Hepatocyte (in vitro differentiated cells): ENCODE measurements at regions not wholly inside any gene's neighbourhood (a gene's known extent, or its start where the extent isn't known, plus 50 kb on each side); places are given as distances from the start of the nearest gene placed in this dataset.

Experiments used
- DNase-seq: peaks from one replicate; pipeline ENCODE4 v3.0.0-alpha.2; 2016; ENCODE audit warnings: low spot score
- H2AFZ ChIP-seq: fragments of 200-600 bp; sonication (generic); 2 replicates; pipeline ENCODE4 v1.6.0; 2016; ENCODE audit warnings: antibody characterized with exemption, mild to moderate bottlenecking
- H3K27ac ChIP-seq: fragments of 200-600 bp; sonication (generic); 2 replicates; pipeline ENCODE4 v1.5.1; 2016; ENCODE audit warnings: mild to moderate bottlenecking
- H3K27me3 ChIP-seq: fragments of 200-600 bp; sonication (generic); 2 replicates; pipeline ENCODE4 v1.6.1; 2016
- H3K36me3 ChIP-seq: fragments of 200-600 bp; sonication (generic); replicated peaks from 2 replicates; pipeline ENCODE4 v1.5.1; 2016; ENCODE audit warnings: low read depth; ENCODE audit not compliant: insufficient read depth
- H3K4me1 ChIP-seq: fragments of 200-600 bp; sonication (generic); 2 replicates; pipeline ENCODE4 v1.5.1; 2016; ENCODE audit warnings: mild to moderate bottlenecking, moderate library complexity; ENCODE audit not compliant: insufficient read depth
- H3K4me2 ChIP-seq: fragments of 200-600 bp; sonication (generic); 2 replicates; pipeline ENCODE4 v1.6.0; 2016
- H3K4me3 ChIP-seq: fragments of 200-600 bp; sonication (generic); 2 replicates; pipeline ENCODE4 v1.5.1; 2016; ENCODE audit warnings: mild to moderate bottlenecking
- H3K79me2 ChIP-seq: fragments of 200-600 bp; sonication (generic); 2 replicates; pipeline ENCODE4 v1.6.0; 2017; ENCODE audit warnings: mild to moderate bottlenecking
- H3K9me2 ChIP-seq: fragments of 200-600 bp; sonication (generic); replicated peaks from 2 replicates; pipeline ENCODE4 v1.6.0; 2017; ENCODE audit warnings: mild to moderate bottlenecking; ENCODE audit not compliant: insufficient read depth
- H3K9me3 ChIP-seq: fragments of 200-600 bp; sonication (generic); 2 replicates; pipeline ENCODE4 v1.5.1; 2016; ENCODE audit warnings: low read depth, mild to moderate bottlenecking
- H4K20me1 ChIP-seq: fragments of 200-600 bp; sonication (generic); 2 replicates; pipeline ENCODE4 v1.6.0; 2016; ENCODE audit warnings: mild to moderate bottlenecking; ENCODE audit not compliant: insufficient read depth, poor library complexity, severe bottlenecking
- CTCF ChIP-seq: fragments of 200-600 bp; sonication (generic); IDR thresholded peaks from 2 replicates; pipeline ENCODE4 v1.5.1; 2016; ENCODE audit warnings: antibody characterized with exemption, mild to moderate bottlenecking; ENCODE audit not compliant: poor library complexity
- EZH2 ChIP-seq: fragments of 200-600 bp; sonication (generic); IDR thresholded peaks from 2 replicates; pipeline ENCODE4 v1.6.1; 2016; ENCODE audit warnings: antibody characterized with exemption, mild to moderate bottlenecking, borderline replicate concordance
- EZH2phosphoT487 ChIP-seq: fragments of 200-600 bp; sonication (generic); IDR thresholded peaks from one replicate; pipeline ENCODE4 v1.6.1; 2018; ENCODE audit warnings: antibody characterized with exemption, mild to moderate bottlenecking, low read depth, moderate library complexity; ENCODE audit not compliant: unreplicated experiment, severe bottlenecking
- WGBS: methylation state at CpG from one replicate; pipeline ENCODE4 v1.1.6; 2016; ENCODE audit warnings: low lambda C conversion rate; ENCODE audit errors: missing lambda C conversion rate; 5-methylcytosine and 5-hydroxymethylcytosine counted together

- 63% methylated on average over 4 of the region's 4 CpGs for WGBS
- no peak for TF ChIP-seq EZH2
- no peak for TF ChIP-seq CTCF
- TF ChIP-seq EZH2phosphoT487, result no peak
- Histone ChIP-seq H3K27me3 (no peaks in the 10 kb centered on the region), H3K9me3 (no peaks in the 10 kb centered on the region), H4K20me1 (no peaks in the 10 kb centered on the region), H3K9me2 (no peaks in the 10 kb centered on the region), H3K4me1 (no peaks in the 10 kb centered on the region), H3K4me2 (no peak overlapping the region), H3K27ac (no peak overlapping the region), H3K36me3 (no peaks in the 10 kb centered on the region), H3K79me2 (no peaks in the 10 kb centered on the region), H2AFZ (no peak overlapping the region), H3K4me3 (no peak overlapping the region)
- no peak for DNase-seq
Observed at GRCh38 chrX:95218976-95219375, 1465.7 kb upstream of the DIAPH2 start.

- Histone ChIP-seq H3K4me2 (no peak overlapping the region), H2AFZ (no peak overlapping the region), H3K9me2 (no peaks in the 10 kb centered on the region), H3K27me3 (no peaks in the 10 kb centered on the region), H4K20me1 (no peaks in the 10 kb centered on the region), H3K27ac (no peak overlapping the region), H3K79me2 (no peaks in the 10 kb centered on the region), H3K9me3 (no peaks in the 10 kb centered on the region), H3K36me3 (no peaks in the 10 kb centered on the region), H3K4me1 (no peaks in the 10 kb centered on the region), H3K4me3 (no peak overlapping the region)
- no peak for DNase-seq
- WGBS, result 94% methylated on average over 2 of the region's 2 CpGs
- TF ChIP-seq EZH2phosphoT487, result no peak
- no peak for TF ChIP-seq CTCF
- no peak for TF ChIP-seq EZH2
Observed at GRCh38 chrX:95248386-95248785, 1436.3 kb upstream of the DIAPH2 start.

GRCh38 chrX:95290455-95290854, 1394.2 kb upstream of the DIAPH2 start:
- no peaks in the 10 kb centered on the region for H3K9me3 ChIP-seq
- H3K36me3 ChIP-seq, result no peaks in the 10 kb centered on the region
- DNase-seq, result peak; percentile 5
- 59% methylated on average over 3 of the region's 3 CpGs for WGBS
- no peaks in the 10 kb centered on the region for H3K79me2 ChIP-seq
- H3K9me2 ChIP-seq, result no peaks in the 10 kb centered on the region
- H3K27me3 ChIP-seq, result no peaks in the 10 kb centered on the region
- H3K27ac ChIP-seq, result no peak overlapping the region
- H2AFZ ChIP-seq, result no peak overlapping the region
- no peak overlapping the region for H3K4me2 ChIP-seq
- H4K20me1 ChIP-seq, result no peaks in the 10 kb centered on the region
- no peak overlapping the region for H3K4me3 ChIP-seq
- H3K4me1 ChIP-seq, result no peaks in the 10 kb centered on the region
- no peak for TF ChIP-seq EZH2phosphoT487
- no peak for TF ChIP-seq EZH2
- TF ChIP-seq CTCF, result no peak

GRCh38 chrX:95291561-95291960, 1393.1 kb upstream of the DIAPH2 start:
- H4K20me1 ChIP-seq, result no peaks in the 10 kb centered on the region
- no peaks in the 10 kb centered on the region for H3K9me2 ChIP-seq
- no peak for DNase-seq
- TF ChIP-seq EZH2phosphoT487, result no peak
- no peak for TF ChIP-seq CTCF
- TF ChIP-seq EZH2, result no peak
- H3K27ac ChIP-seq, result no peak overlapping the region
- H3K4me1 ChIP-seq, result no peaks in the 10 kb centered on the region
- no peaks in the 10 kb centered on the region for H3K79me2 ChIP-seq
- H3K27me3 ChIP-seq, result no peaks in the 10 kb centered on the region
- no peaks in the 10 kb centered on the region for H3K9me3 ChIP-seq
- no peak overlapping the region for H2AFZ ChIP-seq
- no peak overlapping the region for H3K4me2 ChIP-seq
- H3K4me3 ChIP-seq, result no peak overlapping the region
- H3K36me3 ChIP-seq, result no peaks in the 10 kb centered on the region
